ENCODE measurements at regions not wholly inside any gene's neighbourhood (a gene's known extent, or its start where the extent isn't known, plus 50 kb on each side); places are given as distances from the start of the nearest gene placed in this dataset.

DNA sequence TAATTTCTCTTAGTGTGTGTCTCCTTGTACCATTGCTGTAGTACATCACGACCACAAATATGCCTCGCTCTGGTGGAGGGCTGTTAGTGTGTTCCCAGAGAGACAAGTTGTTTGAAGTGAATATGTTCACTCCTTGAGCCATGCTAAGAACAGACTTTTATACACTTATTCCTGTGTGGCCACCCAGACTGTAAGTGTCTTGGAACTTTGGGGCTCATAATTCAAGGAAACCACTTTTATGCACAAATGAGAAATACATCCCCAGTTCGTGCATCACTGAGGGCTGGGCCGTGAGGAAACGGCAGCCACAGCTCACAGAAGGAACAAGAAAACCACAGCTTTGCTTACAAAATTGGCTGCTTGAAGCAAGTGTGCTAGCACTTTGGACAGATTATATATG is 362.2 kb upstream of the DDHD1 start:
- Histone ChIP-seq H3K4me3 (ENCODE audit: control insufficient read depth in 2 of 3, extremely low read depth in 1 of 3, insufficient read depth in 2 of 3, low read depth in 1 of 3, low read length in 3 of 3) (no peak overlapping the region), H3K9ac (ENCODE audit: control insufficient read depth, extremely low read depth, insufficient read depth, low read length) (no peak overlapping the region), H3K27me3 (ENCODE audit: control insufficient read depth, extremely low read depth, insufficient read depth, low read length) (no peaks in the 10 kb centered on the region), H3K4me2 (ENCODE audit: control insufficient read depth, extremely low read depth, insufficient read depth, low read depth, low read length) (no peak overlapping the region), H3K79me2 (ENCODE audit: control insufficient read depth, insufficient read depth, low read length) (no peaks in the 10 kb centered on the region), H3K36me3 (ENCODE audit: control insufficient read depth in 2 of 2, extremely low read depth in 1 of 2, insufficient read depth in 2 of 2, low read length in 2 of 2) (no peaks in the 10 kb centered on the region), H3K4me1 (ENCODE audit: control insufficient read depth, extremely low read depth, insufficient read depth, low read length) (no peaks in the 10 kb centered on the region), H3K27ac (ENCODE audit: control insufficient read depth, insufficient read depth, low read length) (no peak overlapping the region), H4K20me1 (ENCODE audit: control insufficient read depth, extremely low read depth, insufficient read depth, low read length) (no peaks in the 10 kb centered on the region), H2AFZ (ENCODE audit: control insufficient read depth, low read length) (no peak overlapping the region), H3K9me1 (ENCODE audit: control insufficient read depth, extremely low read depth, insufficient read depth, low read length) (no peaks in the 10 kb centered on the region), H3K9me3 (ENCODE audit: control insufficient read depth, low read depth, low read length) (no peaks in the 10 kb centered on the region)
- FAIRE-seq: no peak
- TF ChIP-seq EZH2 (IDR thresholded peaks at IDR 0.05; ENCODE audit: low read length): no peak
- DNase-seq (ENCODE audit: low read depth, low spot score): no peak
- dilution Hi-C loops (cut with MboI; ENCODE audit: extremely low pct_ligation_motif_present, low sequenced_read_pairs): no loop called here

DNA sequence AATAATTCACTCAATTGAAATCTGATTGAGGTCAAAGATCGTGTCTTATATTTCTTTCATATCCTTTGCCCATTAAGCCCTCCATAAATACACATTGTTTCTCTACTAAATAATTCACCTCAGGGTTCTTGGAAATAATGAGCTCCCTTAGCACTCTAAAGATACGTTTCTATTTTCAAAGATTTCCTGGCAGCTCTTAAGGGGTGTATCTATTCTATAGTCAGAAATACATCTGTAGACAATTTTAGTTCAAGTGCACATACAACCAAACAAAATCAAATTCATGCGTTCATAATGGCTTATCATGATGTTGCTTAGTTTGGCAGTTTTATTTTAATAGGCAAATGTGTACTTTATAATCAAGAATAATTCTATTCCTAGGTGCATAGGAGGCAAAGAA is 361.1 kb upstream of the DDHD1 start:
- Histone ChIP-seq H3K36me3 (ENCODE audit: control insufficient read depth in 2 of 2, extremely low read depth in 1 of 2, insufficient read depth in 2 of 2, low read length in 2 of 2) (no peaks in the 10 kb centered on the region), H3K9me3 (ENCODE audit: control insufficient read depth, low read depth, low read length) (no peaks in the 10 kb centered on the region), H3K9ac (ENCODE audit: control insufficient read depth, extremely low read depth, insufficient read depth, low read length) (no peak overlapping the region), H3K79me2 (ENCODE audit: control insufficient read depth, insufficient read depth, low read length) (no peaks in the 10 kb centered on the region), H3K9me1 (ENCODE audit: control insufficient read depth, extremely low read depth, insufficient read depth, low read length) (no peaks in the 10 kb centered on the region), H3K4me1 (ENCODE audit: control insufficient read depth, extremely low read depth, insufficient read depth, low read length) (peaks cover 10% of the 10 kb centered on the region), H2AFZ (ENCODE audit: control insufficient read depth, low read length) (no peak overlapping the region), H3K27me3 (ENCODE audit: control insufficient read depth, extremely low read depth, insufficient read depth, low read length) (no peaks in the 10 kb centered on the region), H4K20me1 (ENCODE audit: control insufficient read depth, extremely low read depth, insufficient read depth, low read length) (no peaks in the 10 kb centered on the region), H3K4me3 (ENCODE audit: control insufficient read depth in 2 of 3, extremely low read depth in 1 of 3, insufficient read depth in 2 of 3, low read depth in 1 of 3, low read length in 3 of 3) (no peak overlapping the region), H3K27ac (ENCODE audit: control insufficient read depth, insufficient read depth, low read length) (no peak overlapping the region), H3K4me2 (ENCODE audit: control insufficient read depth, extremely low read depth, insufficient read depth, low read depth, low read length) (no peak overlapping the region)
- TF ChIP-seq EZH2 (IDR thresholded peaks at IDR 0.05; ENCODE audit: low read length): no peak
- TF ChIP-seq, protein P1, sequence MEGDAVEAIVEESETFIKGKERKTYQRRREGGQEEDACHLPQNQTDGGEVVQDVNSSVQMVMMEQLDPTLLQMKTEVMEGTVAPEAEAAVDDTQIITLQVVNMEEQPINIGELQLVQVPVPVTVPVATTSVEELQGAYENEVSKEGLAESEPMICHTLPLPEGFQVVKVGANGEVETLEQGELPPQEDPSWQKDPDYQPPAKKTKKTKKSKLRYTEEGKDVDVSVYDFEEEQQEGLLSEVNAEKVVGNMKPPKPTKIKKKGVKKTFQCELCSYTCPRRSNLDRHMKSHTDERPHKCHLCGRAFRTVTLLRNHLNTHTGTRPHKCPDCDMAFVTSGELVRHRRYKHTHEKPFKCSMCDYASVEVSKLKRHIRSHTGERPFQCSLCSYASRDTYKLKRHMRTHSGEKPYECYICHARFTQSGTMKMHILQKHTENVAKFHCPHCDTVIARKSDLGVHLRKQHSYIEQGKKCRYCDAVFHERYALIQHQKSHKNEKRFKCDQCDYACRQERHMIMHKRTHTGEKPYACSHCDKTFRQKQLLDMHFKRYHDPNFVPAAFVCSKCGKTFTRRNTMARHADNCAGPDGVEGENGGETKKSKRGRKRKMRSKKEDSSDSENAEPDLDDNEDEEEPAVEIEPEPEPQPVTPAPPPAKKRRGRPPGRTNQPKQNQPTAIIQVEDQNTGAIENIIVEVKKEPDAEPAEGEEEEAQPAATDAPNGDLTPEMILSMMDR (optimal IDR thresholded peaks at IDR 0.05 in 1 of 3, IDR thresholded peaks at IDR 0.05 in 1 of 3, conservative IDR thresholded peaks at IDR 0.05 in 1 of 3; ENCODE audit: extremely low read depth in 1 of 3, insufficient read depth in 2 of 3, low read length in 3 of 3): no peak
- no peak for FAIRE-seq
- no peak for DNase-seq (ENCODE audit: low read depth, low spot score)
- dilution Hi-C loops (cut with MboI; ENCODE audit: extremely low pct_ligation_motif_present, low sequenced_read_pairs): no loop called here

DNA sequence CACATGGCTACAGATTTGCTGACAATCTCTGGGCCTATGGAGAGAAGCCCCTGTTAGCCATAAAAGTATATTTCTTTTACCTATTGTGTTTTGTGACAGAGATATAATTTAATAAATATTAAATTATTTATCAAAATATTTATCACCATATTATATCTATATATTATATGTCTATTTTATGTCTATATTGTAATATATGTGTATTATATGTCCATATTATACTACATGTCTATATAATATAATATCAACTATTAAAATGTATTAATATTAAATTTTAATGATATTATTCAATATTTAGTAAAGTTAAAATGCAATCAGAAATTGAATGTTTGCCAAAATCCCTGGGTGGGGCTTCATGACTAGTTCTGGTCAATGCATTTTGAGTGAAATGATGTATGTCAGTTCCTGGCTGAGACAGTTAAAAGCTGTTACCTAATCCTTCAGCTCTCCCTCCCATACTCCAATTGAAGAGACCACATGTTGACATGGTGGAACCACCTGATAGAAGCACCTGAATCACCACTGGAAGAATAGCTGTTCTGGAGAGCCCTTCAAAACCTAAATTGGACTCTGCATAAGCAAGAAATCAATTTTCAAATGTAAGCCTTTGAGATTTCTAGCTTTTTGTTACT is 357.3 kb upstream of the DDHD1 start:
- Histone ChIP-seq H3K79me2 (ENCODE audit: control insufficient read depth, insufficient read depth, low read length) (no peaks in the 10 kb centered on the region), H3K4me1 (ENCODE audit: control insufficient read depth, extremely low read depth, insufficient read depth, low read length) (peaks cover 14% of the 10 kb centered on the region), H4K20me1 (ENCODE audit: control insufficient read depth, extremely low read depth, insufficient read depth, low read length) (no peaks in the 10 kb centered on the region), H3K27ac (ENCODE audit: control insufficient read depth, insufficient read depth, low read length) (peak overlapping the region; percentile 87), H2AFZ (ENCODE audit: control insufficient read depth, low read length) (peak overlapping the region; percentile 91), H3K27me3 (ENCODE audit: control insufficient read depth, extremely low read depth, insufficient read depth, low read length) (no peaks in the 10 kb centered on the region), H3K9me1 (ENCODE audit: control insufficient read depth, extremely low read depth, insufficient read depth, low read length) (no peaks in the 10 kb centered on the region), H3K4me2 (ENCODE audit: control insufficient read depth, extremely low read depth, insufficient read depth, low read depth, low read length) (peak overlapping the region; percentile 57), H3K9ac (ENCODE audit: control insufficient read depth, extremely low read depth, insufficient read depth, low read length) (peak overlapping the region; percentile 52), H3K9me3 (ENCODE audit: control insufficient read depth, low read depth, low read length) (no peaks in the 10 kb centered on the region), H3K36me3 (ENCODE audit: control insufficient read depth in 2 of 2, extremely low read depth in 1 of 2, insufficient read depth in 2 of 2, low read length in 2 of 2) (no peaks in the 10 kb centered on the region), H3K4me3 (ENCODE audit: control insufficient read depth in 2 of 3, extremely low read depth in 1 of 3, insufficient read depth in 2 of 3, low read depth in 1 of 3, low read length in 3 of 3) (no peak overlapping the region)
- FAIRE-seq: peak; percentile 34
- DNase-seq (ENCODE audit: low read depth, low spot score): peak; percentile 17
- dilution Hi-C loops (cut with MboI; ENCODE audit: extremely low pct_ligation_motif_present, low sequenced_read_pairs): no loop called here
- TF ChIP-seq EZH2 (IDR thresholded peaks at IDR 0.05; ENCODE audit: low read length): no peak
- TF ChIP-seq, protein P1 (optimal IDR thresholded peaks at IDR 0.05 in 1 of 3, IDR thresholded peaks at IDR 0.05 in 1 of 3, conservative IDR thresholded peaks at IDR 0.05 in 1 of 3; ENCODE audit: extremely low read depth in 1 of 3, insufficient read depth in 2 of 3, low read length in 3 of 3): no peak

Measured in keratinocyte (primary cell).